ENCODE measurements at regions not wholly inside any gene's neighbourhood (a gene's known extent, or its start where the extent isn't known, plus 50 kb on each side); places are given as distances from the start of the nearest gene placed in this dataset.

DNA sequence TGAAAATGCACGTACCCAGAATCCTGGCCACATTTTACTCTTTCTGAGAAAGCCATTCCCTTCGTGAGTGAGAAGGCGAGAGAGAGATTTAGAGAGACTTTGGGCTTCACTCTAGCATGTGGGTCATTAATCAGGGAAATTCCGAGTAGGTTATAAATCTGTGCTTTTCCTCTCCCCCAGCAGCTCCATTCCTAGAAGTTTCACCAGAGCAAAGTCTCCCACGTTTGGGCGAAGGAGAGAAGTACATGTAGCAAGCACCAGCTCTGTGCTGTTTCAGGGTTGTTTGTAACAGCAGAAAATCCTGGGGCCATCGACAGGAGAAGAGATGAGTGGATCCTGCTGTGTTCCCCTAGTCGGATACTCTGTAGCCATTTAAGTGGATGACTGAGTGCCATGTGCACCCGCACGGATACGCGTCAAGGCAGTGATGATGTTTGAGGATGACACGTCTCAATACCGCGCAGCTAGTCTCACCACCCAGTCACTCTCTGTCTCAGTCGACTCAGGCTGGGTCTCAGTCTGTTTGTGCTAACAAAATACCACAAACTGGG, 131.8 kb upstream of the PEG3 start:
- Histone ChIP-seq H3K9me3 (peaks cover 0 to 50% of the 10 kb centered on the region in 2 donors), H3K36me3 (no peaks in the 10 kb centered on the region), H3K4me1 (no peaks in the 10 kb centered on the region), H3K4me3 (no peak overlapping the region), H3K27me3 (peaks cover 0 to 44% of the 10 kb centered on the region in 2 donors), H3K27ac (no peak overlapping the region)
- DNase-seq (no peak), ATAC-seq (no peak)
- intact Hi-C loops (cut with DNase I), result no loop called here
- no peak for TF ChIP-seq CTCF (IDR thresholded peaks at IDR 0.05)

DNA sequence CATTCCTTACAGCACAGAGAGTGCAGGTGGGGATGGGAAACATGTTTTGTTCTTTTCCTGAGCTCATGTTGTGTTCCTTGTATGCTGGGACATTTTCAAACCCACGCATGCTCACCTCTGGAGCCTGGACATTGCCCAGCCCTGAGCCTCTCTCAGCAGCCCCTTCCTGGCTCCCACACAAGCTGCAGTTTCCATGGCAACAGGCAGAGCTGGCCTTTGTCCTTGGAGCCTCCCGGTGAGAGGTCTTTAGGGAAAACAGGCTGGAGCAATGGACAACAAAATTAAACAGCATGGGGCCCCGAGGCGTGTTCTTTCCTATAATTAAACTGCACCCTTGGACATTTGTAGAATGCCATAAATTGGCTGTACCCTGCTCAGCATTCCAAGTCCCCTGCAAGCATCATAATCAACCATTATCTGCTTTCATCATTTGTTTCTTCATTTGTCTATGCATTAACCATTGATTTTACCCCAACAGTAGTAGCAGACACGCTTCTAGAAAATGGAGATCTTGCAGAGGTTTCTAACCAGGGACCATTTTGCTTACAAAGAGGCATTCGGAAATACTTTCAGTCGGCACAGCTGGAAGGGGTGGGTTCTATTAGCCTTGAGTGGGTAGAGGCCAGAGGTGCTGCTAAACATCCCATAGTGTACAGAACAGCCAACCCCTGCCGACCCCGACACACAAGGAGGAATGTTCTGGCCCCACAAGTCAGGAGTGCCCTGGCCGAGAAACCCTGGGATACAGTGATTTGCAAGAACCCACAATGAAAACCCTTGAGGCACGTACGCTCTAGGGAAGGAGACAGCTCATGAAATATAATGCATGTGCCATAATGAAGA, 133.4 kb upstream of the PEG3 start:
- Histone ChIP-seq H3K36me3 (no peaks in the 10 kb centered on the region), H3K27me3 (peaks cover 0 to 38% of the 10 kb centered on the region in 2 donors), H3K4me1 (no peaks in the 10 kb centered on the region), H3K9me3 (peaks cover 0 to 56% of the 10 kb centered on the region in 2 donors), H3K27ac (no peak overlapping the region), H3K4me3 (no peak overlapping the region)
- DNase-seq (no peak), ATAC-seq (no peak)
- intact Hi-C loops (cut with DNase I), result no loop called here
- no peak for TF ChIP-seq CTCF (IDR thresholded peaks at IDR 0.05)

DNA sequence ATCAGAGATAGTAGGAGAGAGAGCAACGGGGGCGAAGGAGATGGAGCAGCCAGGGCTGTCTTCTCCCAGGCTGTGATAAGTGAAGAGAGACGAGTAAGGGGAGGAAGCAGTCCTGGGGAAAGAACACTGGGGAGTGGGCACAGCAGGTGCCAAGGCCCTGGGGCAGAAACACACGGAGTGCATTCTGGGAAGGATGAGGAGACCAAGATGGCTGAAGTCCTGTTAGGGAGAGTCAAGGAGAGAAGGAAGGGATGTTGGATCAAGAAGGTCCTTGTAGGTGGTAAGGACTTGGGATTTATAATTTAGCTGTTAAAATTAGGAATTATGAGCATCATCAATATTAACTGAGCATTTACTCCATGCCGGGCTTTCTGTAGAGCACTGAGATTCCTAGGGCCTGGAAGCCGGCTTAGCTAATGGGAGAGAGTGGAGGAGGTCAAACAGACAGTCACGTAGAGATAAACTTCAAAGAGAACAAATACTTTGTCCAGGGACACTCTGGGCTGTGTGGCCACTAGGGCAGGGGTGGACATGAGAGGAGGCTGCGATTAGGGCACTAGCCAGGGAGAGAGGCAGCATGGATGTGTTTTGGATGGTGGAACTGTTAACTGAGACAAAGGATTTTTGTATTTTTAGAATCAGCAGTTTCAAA, 134.2 kb upstream of the PEG3 start:
- peaks cover 0 to 61% of the 10 kb centered on the region in 2 donors for H3K9me3 ChIP-seq
- ATAC-seq (no peak), DNase-seq (no peak)
- peaks cover 0 to 38% of the 10 kb centered on the region in 2 donors for H3K27me3 ChIP-seq
- TF ChIP-seq CTCF (IDR thresholded peaks at IDR 0.05), result no peak
- H3K4me3 ChIP-seq, result no peak overlapping the region
- intact Hi-C loops (cut with DNase I), result no loop called here
- no peaks in the 10 kb centered on the region for H3K4me1 ChIP-seq
- no peaks in the 10 kb centered on the region for H3K36me3 ChIP-seq
- H3K27ac ChIP-seq, result no peak overlapping the region

- no peak overlapping the region for H3K4me3 ChIP-seq
- intact Hi-C loops (cut with DNase I), result no loop called here
- no peaks in the 10 kb centered on the region for H3K4me1 ChIP-seq
- H3K9me3 ChIP-seq, result peaks cover 0 to 63% of the 10 kb centered on the region in 2 donors
- TF ChIP-seq CTCF (IDR thresholded peaks at IDR 0.05), result no peak
- DNase-seq (no peak), ATAC-seq (no peak)
- no peaks in the 10 kb centered on the region for H3K36me3 ChIP-seq
- H3K27me3 ChIP-seq, result peaks cover 0 to 37% of the 10 kb centered on the region in 2 donors
- no peak overlapping the region for H3K27ac ChIP-seq
Measured at GRCh38 chr19:56976300-56976699, 135.8 kb upstream of the PEG3 start.

Measured in left lung (tissue), 4 donors.